MM.1S (cell line): ENCODE measurements at regions not wholly inside any gene's neighbourhood (a gene's known extent, or its start where the extent isn't known, plus 50 kb on each side); places are given as distances from the start of the nearest gene placed in this dataset.

Source experiments
- CTCF ChIP-seq: fragments of 300-600 bp; sonication (generic); IDR thresholded peaks from 2 replicates; pipeline ENCODE4 v1.5.1; 2016; ENCODE audit warnings: antibody characterized with exemption, low read length, mixed read lengths
- EZH2 ChIP-seq: fragments of 300-600 bp; sonication (generic); optimal IDR thresholded peaks from 2 replicates; pipeline ENCODE3; 2017; ENCODE audit warnings: low read depth, mild to moderate bottlenecking, antibody characterized with exemption, low read length, mixed read lengths
- EZH2phosphoT487 ChIP-seq: fragments of 300-600 bp; sonication (generic); IDR thresholded peaks from 2 replicates; pipeline ENCODE4 v1.6.1; 2018; ENCODE audit warnings: antibody characterized with exemption, low read length

DNA sequence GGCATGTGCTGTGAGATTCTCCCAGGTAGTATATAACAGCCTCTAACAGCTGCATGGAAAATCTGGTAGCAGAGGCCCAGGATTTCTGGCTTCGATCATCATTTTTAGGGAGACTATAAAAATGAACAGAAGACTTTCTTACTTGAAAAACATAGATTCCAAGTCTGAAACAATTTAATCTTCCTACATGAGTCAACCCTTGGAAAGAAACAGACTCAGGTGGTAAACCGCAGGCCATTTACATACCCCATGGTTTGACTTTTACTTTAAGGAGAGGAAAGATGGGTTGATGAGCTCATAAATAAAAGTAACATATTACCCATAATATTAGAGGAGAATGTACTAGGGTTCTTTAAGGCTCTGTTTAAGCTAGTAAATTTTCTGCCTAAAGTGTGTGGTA lies 121.6 kb downstream of the CYSLTR2 start:
- TF ChIP-seq CTCF (no peak), EZH2 (no peak), EZH2phosphoT487 (no peak)
